ENCODE measurements at regions not wholly inside any gene's neighbourhood (a gene's known extent, or its start where the extent isn't known, plus 50 kb on each side); places are given as distances from the start of the nearest gene placed in this dataset.

DNA sequence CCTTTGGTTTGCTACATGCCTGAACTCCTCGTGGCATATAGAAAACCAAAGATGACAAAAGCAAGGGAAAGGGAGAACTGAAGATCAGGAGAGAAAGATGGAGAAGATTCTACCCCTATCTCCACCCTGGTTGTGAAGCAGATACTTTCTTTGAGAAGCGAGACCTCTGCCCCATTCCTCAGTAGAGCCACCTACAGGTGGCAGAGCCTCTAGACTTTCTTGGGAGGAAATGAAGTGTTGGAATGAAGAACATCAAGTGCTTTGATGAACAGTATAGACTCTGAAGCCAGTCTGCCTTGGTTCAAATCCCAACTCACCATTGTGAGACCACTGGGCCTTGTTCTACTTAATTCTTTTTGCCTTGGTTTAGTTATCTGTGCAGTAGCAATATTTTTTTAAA, 348.8 kb upstream of the ETAA1 start:
- Histone ChIP-seq H3K4me1 (ENCODE audit: control insufficient read depth, insufficient read depth, low read length) (no peaks in the 10 kb centered on the region), H3K9me3 (ENCODE audit: control insufficient read depth, insufficient read depth, low read length) (no peaks in the 10 kb centered on the region), H3K4me3 (ENCODE audit: low read length) (no peak overlapping the region), H3K36me3 (ENCODE audit: control insufficient read depth, insufficient read depth, low read length) (no peaks in the 10 kb centered on the region), H3K27ac (ENCODE audit: low read length) (no peak overlapping the region), H3K27me3 (ENCODE audit: control insufficient read depth, insufficient read depth, low read length) (no peaks in the 10 kb centered on the region)
- DNase-seq (ENCODE audit: low read depth, low spot score): no peak
- WGBS (ENCODE audit: insufficient coverage, insufficient read length): no CpG with 5 or more reads among the region's 2 CpGs

DNA sequence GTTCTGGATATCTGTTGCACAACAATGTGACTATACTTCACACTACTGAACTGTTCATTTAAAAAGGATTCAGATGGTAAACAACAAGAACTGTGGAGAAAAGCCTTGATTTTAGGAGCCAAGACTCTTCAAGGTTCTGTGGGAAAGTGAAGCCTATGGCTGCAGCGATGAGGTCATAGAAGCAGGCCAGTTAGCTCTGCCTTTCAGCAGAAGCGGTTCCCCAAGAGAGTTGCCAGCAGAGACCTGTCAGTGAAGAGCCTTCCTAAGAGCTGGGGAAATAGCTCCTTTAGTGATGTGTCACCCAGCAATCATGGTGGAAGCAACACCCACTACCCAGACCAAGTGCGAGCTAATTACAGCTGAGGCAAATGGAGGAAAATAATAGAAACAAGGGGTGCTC, 346.5 kb upstream of the ETAA1 start:
- no peak for DNase-seq (ENCODE audit: low read depth, low spot score)
- no peaks in the 10 kb centered on the region for H3K27me3 ChIP-seq (ENCODE audit: control insufficient read depth, insufficient read depth, low read length)
- no peaks in the 10 kb centered on the region for H3K9me3 ChIP-seq (ENCODE audit: control insufficient read depth, insufficient read depth, low read length)
- no CpG with 5 or more reads among the region's 3 CpGs for WGBS (ENCODE audit: insufficient coverage, insufficient read length)
- H3K4me3 ChIP-seq (ENCODE audit: low read length): no peak overlapping the region
- H3K27ac ChIP-seq (ENCODE audit: low read length): no peak overlapping the region
- H3K36me3 ChIP-seq (ENCODE audit: control insufficient read depth, insufficient read depth, low read length): no peaks in the 10 kb centered on the region
- H3K4me1 ChIP-seq (ENCODE audit: control insufficient read depth, insufficient read depth, low read length): no peaks in the 10 kb centered on the region

- Histone ChIP-seq H3K27ac (ENCODE audit: low read length) (no peak overlapping the region), H3K27me3 (ENCODE audit: control insufficient read depth, insufficient read depth, low read length) (no peaks in the 10 kb centered on the region), H3K4me3 (ENCODE audit: low read length) (no peak overlapping the region), H3K36me3 (ENCODE audit: control insufficient read depth, insufficient read depth, low read length) (no peaks in the 10 kb centered on the region), H3K9me3 (ENCODE audit: control insufficient read depth, insufficient read depth, low read length) (no peaks in the 10 kb centered on the region), H3K4me1 (ENCODE audit: control insufficient read depth, insufficient read depth, low read length) (no peaks in the 10 kb centered on the region)
- no peak for DNase-seq (ENCODE audit: low read depth, low spot score)
- WGBS (ENCODE audit: insufficient coverage, insufficient read length): no CpG with 5 or more reads among the region's 3 CpGs
Observed at GRCh38 chr2:67054728-67055127, 342.4 kb upstream of the ETAA1 start.

GRCh38 chr2:67055387-67056304, 341.5 kb upstream of the ETAA1 start:
- Histone ChIP-seq H3K9me3 (ENCODE audit: control insufficient read depth, insufficient read depth, low read length) (no peaks in the 10 kb centered on the region), H3K4me1 (ENCODE audit: control insufficient read depth, insufficient read depth, low read length) (no peaks in the 10 kb centered on the region), H3K4me3 (ENCODE audit: low read length) (no peak overlapping the region), H3K36me3 (ENCODE audit: control insufficient read depth, insufficient read depth, low read length) (no peaks in the 10 kb centered on the region), H3K27me3 (ENCODE audit: control insufficient read depth, insufficient read depth, low read length) (no peaks in the 10 kb centered on the region), H3K27ac (ENCODE audit: low read length) (no peak overlapping the region)
- DNase-seq (ENCODE audit: low read depth, low spot score): no peak
- no CpG with 5 or more reads among the region's 4 CpGs for WGBS (ENCODE audit: insufficient coverage, insufficient read length)

DNA sequence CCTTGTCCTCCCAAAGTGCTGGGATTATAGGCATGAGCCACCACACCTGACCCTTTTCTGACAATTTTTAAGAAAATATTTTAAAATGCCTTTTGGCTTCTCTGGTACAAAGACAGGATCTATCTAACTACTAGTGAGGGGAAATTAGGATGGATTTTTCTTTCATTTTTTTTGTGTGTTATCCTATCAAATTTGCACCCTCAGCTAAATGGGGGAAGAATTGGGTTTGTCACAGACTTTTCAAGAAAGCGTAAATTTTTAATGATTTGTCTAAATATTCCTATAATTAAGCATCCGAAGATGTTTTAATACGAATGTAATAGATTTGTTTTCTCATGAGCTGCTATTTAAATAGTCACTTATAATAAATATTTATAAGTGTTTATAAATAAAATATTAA, 340.0 kb upstream of the ETAA1 start:
- no peak for DNase-seq (ENCODE audit: low read depth, low spot score)
- Histone ChIP-seq H3K4me3 (ENCODE audit: low read length) (no peak overlapping the region), H3K27ac (ENCODE audit: low read length) (no peak overlapping the region), H3K36me3 (ENCODE audit: control insufficient read depth, insufficient read depth, low read length) (no peaks in the 10 kb centered on the region), H3K27me3 (ENCODE audit: control insufficient read depth, insufficient read depth, low read length) (no peaks in the 10 kb centered on the region), H3K9me3 (ENCODE audit: control insufficient read depth, insufficient read depth, low read length) (no peaks in the 10 kb centered on the region), H3K4me1 (ENCODE audit: control insufficient read depth, insufficient read depth, low read length) (no peaks in the 10 kb centered on the region)
- WGBS (ENCODE audit: insufficient coverage, insufficient read length): no CpG with 5 or more reads among the region's 3 CpGs

- Histone ChIP-seq H3K27ac (ENCODE audit: low read length) (no peak overlapping the region), H3K27me3 (ENCODE audit: control insufficient read depth, insufficient read depth, low read length) (no peaks in the 10 kb centered on the region), H3K9me3 (ENCODE audit: control insufficient read depth, insufficient read depth, low read length) (no peaks in the 10 kb centered on the region), H3K36me3 (ENCODE audit: control insufficient read depth, insufficient read depth, low read length) (no peaks in the 10 kb centered on the region), H3K4me3 (ENCODE audit: low read length) (no peak overlapping the region), H3K4me1 (ENCODE audit: control insufficient read depth, insufficient read depth, low read length) (no peaks in the 10 kb centered on the region)
- DNase-seq (ENCODE audit: low read depth, low spot score): no peak
- no CpG with 5 or more reads among the region's 2 CpGs for WGBS (ENCODE audit: insufficient coverage, insufficient read length)
Observed at GRCh38 chr2:67057901-67058703, 339.0 kb upstream of the ETAA1 start.

- H3K4me3 ChIP-seq (ENCODE audit: low read length): no peak overlapping the region
Observed at GRCh38 chr2:67065046-67065445, 332.1 kb upstream of the ETAA1 start.

DNA sequence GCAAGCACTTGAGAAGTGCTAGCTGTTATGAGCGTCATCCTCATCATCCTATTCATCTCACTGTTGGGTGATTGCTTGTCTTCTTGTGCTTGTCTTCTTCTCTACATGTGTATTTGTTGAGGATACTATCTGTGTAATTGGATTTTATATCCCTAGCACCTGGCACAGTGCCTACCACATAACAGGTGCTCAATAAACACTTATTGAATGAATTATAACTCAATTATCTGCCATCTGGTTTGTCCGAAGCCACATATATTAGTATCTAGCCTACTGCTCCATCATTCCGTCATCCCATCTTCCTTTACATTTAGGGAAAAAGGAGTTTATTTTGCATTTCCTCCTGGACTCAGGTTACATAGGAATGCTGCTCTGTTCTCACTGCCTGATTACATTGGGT, 330.4 kb upstream of the ETAA1 start:
- no peaks in the 10 kb centered on the region for H3K36me3 ChIP-seq (ENCODE audit: control insufficient read depth, insufficient read depth, low read length)
- no peak overlapping the region for H3K27ac ChIP-seq (ENCODE audit: low read length)
- no peaks in the 10 kb centered on the region for H3K27me3 ChIP-seq (ENCODE audit: control insufficient read depth, insufficient read depth, low read length)
- H3K9me3 ChIP-seq (ENCODE audit: control insufficient read depth, insufficient read depth, low read length): no peaks in the 10 kb centered on the region
- WGBS (ENCODE audit: insufficient coverage, insufficient read length): no CpG with 5 or more reads among the region's 3 CpGs
- DNase-seq (ENCODE audit: low read depth, low spot score): no peak
- H3K4me3 ChIP-seq (ENCODE audit: low read length): no peak overlapping the region
- no peaks in the 10 kb centered on the region for H3K4me1 ChIP-seq (ENCODE audit: control insufficient read depth, insufficient read depth, low read length)

More at GRCh38 chr2:67065046-67065445, 332.1 kb upstream of the ETAA1 start:
- Histone ChIP-seq H3K9me3 (ENCODE audit: control insufficient read depth, insufficient read depth, low read length) (no peaks in the 10 kb centered on the region), H3K4me1 (ENCODE audit: control insufficient read depth, insufficient read depth, low read length) (no peaks in the 10 kb centered on the region), H3K27ac (ENCODE audit: low read length) (no peak overlapping the region), H3K27me3 (ENCODE audit: control insufficient read depth, insufficient read depth, low read length) (no peaks in the 10 kb centered on the region), H3K36me3 (ENCODE audit: control insufficient read depth, insufficient read depth, low read length) (no peaks in the 10 kb centered on the region)
- no CpG with 5 or more reads among the region's 4 CpGs for WGBS (ENCODE audit: insufficient coverage, insufficient read length)
- no peak for DNase-seq (ENCODE audit: low read depth, low spot score)

- H3K4me1 ChIP-seq (ENCODE audit: control insufficient read depth, insufficient read depth, low read length): no peaks in the 10 kb centered on the region
- no peaks in the 10 kb centered on the region for H3K36me3 ChIP-seq (ENCODE audit: control insufficient read depth, insufficient read depth, low read length)
- H3K27ac ChIP-seq (ENCODE audit: low read length): no peak overlapping the region
- DNase-seq (ENCODE audit: low read depth, low spot score): no peak
- H3K9me3 ChIP-seq (ENCODE audit: control insufficient read depth, insufficient read depth, low read length): no peaks in the 10 kb centered on the region
- H3K27me3 ChIP-seq (ENCODE audit: control insufficient read depth, insufficient read depth, low read length): no peaks in the 10 kb centered on the region
- H3K4me3 ChIP-seq (ENCODE audit: low read length): no peak overlapping the region
Observed at GRCh38 chr2:67067656-67068055, 329.5 kb upstream of the ETAA1 start.

GRCh38 chr2:67070826-67071225, 326.3 kb upstream of the ETAA1 start:
- H3K27ac ChIP-seq (ENCODE audit: low read length): no peak overlapping the region
- H3K27me3 ChIP-seq (ENCODE audit: control insufficient read depth, insufficient read depth, low read length): no peaks in the 10 kb centered on the region
- H3K4me3 ChIP-seq (ENCODE audit: low read length): no peak overlapping the region
- DNase-seq (ENCODE audit: low read depth, low spot score): no peak
- no peaks in the 10 kb centered on the region for H3K9me3 ChIP-seq (ENCODE audit: control insufficient read depth, insufficient read depth, low read length)
- no peaks in the 10 kb centered on the region for H3K4me1 ChIP-seq (ENCODE audit: control insufficient read depth, insufficient read depth, low read length)
- WGBS (ENCODE audit: insufficient coverage, insufficient read length): no CpG with 5 or more reads among the region's 1 CpG
- H3K36me3 ChIP-seq (ENCODE audit: control insufficient read depth, insufficient read depth, low read length): no peaks in the 10 kb centered on the region

Measured in iPS DF 6.9 (cell line).